ENCODE measurements at regions not wholly inside any gene's neighbourhood (a gene's known extent, or its start where the extent isn't known, plus 50 kb on each side); places are given as distances from the start of the nearest gene placed in this dataset.

GRCh38 chr20:52619671-52620070 lies 352.5 kb upstream of the TSHZ2 start:
- no peak for DNase-seq

GRCh38 chr20:52619101-52619500 lies 353.1 kb upstream of the TSHZ2 start:
- DNase-seq: no peak

GRCh38 chr20:52616629-52617028 lies 355.5 kb upstream of the TSHZ2 start:
- no peak for DNase-seq

- DNase-seq: no peak
Measured at GRCh38 chr20:52614051-52614863, 357.9 kb upstream of the TSHZ2 start.

- no peak for DNase-seq
Measured at GRCh38 chr20:52612046-52612632, 360.0 kb upstream of the TSHZ2 start.

GRCh38 chr20:52610749-52611148 lies 361.4 kb upstream of the TSHZ2 start:
- DNase-seq: no peak

- no peak for DNase-seq
Measured at GRCh38 chr20:52601295-52601971, 370.7 kb upstream of the TSHZ2 start.

- DNase-seq: no peak
Measured at GRCh38 chr20:52596256-52596655, 375.9 kb upstream of the TSHZ2 start.

- no peak for DNase-seq
Measured at GRCh38 chr20:52595518-52595917, 376.6 kb upstream of the TSHZ2 start.

GRCh38 chr20:52593654-52594053 lies 378.5 kb upstream of the TSHZ2 start:
- no peak for DNase-seq

- no peak for DNase-seq
Measured at GRCh38 chr20:52592567-52592966, 379.6 kb upstream of the TSHZ2 start.

- no peak for DNase-seq
Measured at GRCh38 chr20:52590100-52590499, 382.1 kb upstream of the TSHZ2 start.

GRCh38 chr20:52589251-52589812 lies 382.8 kb upstream of the TSHZ2 start:
- no peak for DNase-seq

- DNase-seq: no peak
Measured at GRCh38 chr20:52586660-52587059, 385.5 kb upstream of the TSHZ2 start.

GRCh38 chr20:52585333-52585732 lies 386.8 kb upstream of the TSHZ2 start:
- no peak for DNase-seq

- DNase-seq: no peak
Measured at GRCh38 chr20:52578559-52578958, 387.0 kb upstream of the ZFP64 start.

- DNase-seq: no peak
Measured at GRCh38 chr20:52577696-52578095, 386.1 kb upstream of the ZFP64 start.

GRCh38 chr20:52572687-52573086 lies 381.1 kb upstream of the ZFP64 start:
- no peak for DNase-seq

GRCh38 chr20:52569201-52569600 lies 377.6 kb upstream of the ZFP64 start:
- DNase-seq: no peak

GRCh38 chr20:52565614-52566013 lies 374.0 kb upstream of the ZFP64 start:
- DNase-seq: no peak

- no peak for DNase-seq
Measured at GRCh38 chr20:52564594-52564993, 373.0 kb upstream of the ZFP64 start.

- no peak for DNase-seq
Measured at GRCh38 chr20:52552181-52552872, 360.7 kb upstream of the ZFP64 start.

GRCh38 chr20:52542131-52542530 lies 350.6 kb upstream of the ZFP64 start:
- no peak for DNase-seq
